Type B pancreatic cell (in vitro differentiated cells): ENCODE measurements at regions not wholly inside any gene's neighbourhood (a gene's known extent, or its start where the extent isn't known, plus 50 kb on each side); places are given as distances from the start of the nearest gene placed in this dataset.
A peak's percentile ranks its signal among the peaks of the same experiment; 100 is the strongest.

Experiments
- DNase-seq: peaks from one replicate; pipeline ENCODE4 v3.0.0; 2021; ENCODE audit warnings: mixed read lengths; ENCODE audit not compliant: unreplicated experiment; ENCODE audit errors: extremely low spot score
- H3K27ac Mint-ChIP-seq: 2 replicates; pipeline ENCODE4 v1.8.0; 2021; ENCODE audit warnings: mild to moderate bottlenecking, mixed read lengths
- H3K27me3 Mint-ChIP-seq: 2 replicates; pipeline ENCODE4 v1.8.0; 2021; ENCODE audit warnings: mixed read lengths
- H3K36me3 Mint-ChIP-seq: 2 replicates; pipeline ENCODE4 v1.8.0; 2021; ENCODE audit warnings: mixed read lengths
- H3K4me1 Mint-ChIP-seq: one replicate; pipeline ENCODE4 v1.8.0; 2021; ENCODE audit warnings: mixed read lengths; ENCODE audit not compliant: unreplicated experiment
- H3K4me3 Mint-ChIP-seq: 2 replicates; pipeline ENCODE4 v1.8.0; 2021; ENCODE audit warnings: mild to moderate bottlenecking, mixed read lengths
- H3K9me3 Mint-ChIP-seq: 2 replicates; pipeline ENCODE4 v1.8.0; 2021; ENCODE audit warnings: mixed read lengths
- TF ChIP-seq, protein P1 (sequence below): fragments of 200-600 bp; sonication (generic); conservative IDR thresholded peaks from 2 replicates; pipeline ENCODE4 v1.5.0; 2021; ENCODE audit warnings: antibody characterized with exemption, mild to moderate bottlenecking

DNA sequence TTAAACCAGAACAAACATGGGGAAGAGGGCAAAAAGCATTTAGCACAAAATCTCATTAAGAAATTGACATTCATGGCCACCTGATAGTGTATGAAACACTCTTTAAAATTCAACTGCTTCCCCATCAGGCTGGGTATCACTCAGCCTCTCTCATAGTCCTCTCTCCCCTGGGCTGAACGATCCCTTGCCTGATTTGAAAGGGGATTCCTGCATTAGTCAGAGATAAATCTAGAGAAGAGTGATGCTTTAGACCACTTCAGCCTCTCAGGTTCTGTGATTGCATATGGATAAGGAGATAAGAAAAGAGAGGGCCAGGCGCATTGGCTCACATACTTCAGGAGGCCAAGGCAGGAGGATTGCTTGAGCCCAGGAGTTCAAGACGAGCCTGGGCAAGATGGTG lies 280.0 kb downstream of the SOX9 start:
- TF ChIP-seq, protein P1, sequence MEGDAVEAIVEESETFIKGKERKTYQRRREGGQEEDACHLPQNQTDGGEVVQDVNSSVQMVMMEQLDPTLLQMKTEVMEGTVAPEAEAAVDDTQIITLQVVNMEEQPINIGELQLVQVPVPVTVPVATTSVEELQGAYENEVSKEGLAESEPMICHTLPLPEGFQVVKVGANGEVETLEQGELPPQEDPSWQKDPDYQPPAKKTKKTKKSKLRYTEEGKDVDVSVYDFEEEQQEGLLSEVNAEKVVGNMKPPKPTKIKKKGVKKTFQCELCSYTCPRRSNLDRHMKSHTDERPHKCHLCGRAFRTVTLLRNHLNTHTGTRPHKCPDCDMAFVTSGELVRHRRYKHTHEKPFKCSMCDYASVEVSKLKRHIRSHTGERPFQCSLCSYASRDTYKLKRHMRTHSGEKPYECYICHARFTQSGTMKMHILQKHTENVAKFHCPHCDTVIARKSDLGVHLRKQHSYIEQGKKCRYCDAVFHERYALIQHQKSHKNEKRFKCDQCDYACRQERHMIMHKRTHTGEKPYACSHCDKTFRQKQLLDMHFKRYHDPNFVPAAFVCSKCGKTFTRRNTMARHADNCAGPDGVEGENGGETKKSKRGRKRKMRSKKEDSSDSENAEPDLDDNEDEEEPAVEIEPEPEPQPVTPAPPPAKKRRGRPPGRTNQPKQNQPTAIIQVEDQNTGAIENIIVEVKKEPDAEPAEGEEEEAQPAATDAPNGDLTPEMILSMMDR: no peak
- no peak for DNase-seq
- Mint-ChIP-seq H3K27ac (no peak overlapping the region), H3K4me3 (no peak overlapping the region), H3K36me3 (peaks cover 34% of the 10 kb centered on the region), H3K4me1 (peaks cover 50% of the 10 kb centered on the region), H3K9me3 (no peaks in the 10 kb centered on the region), H3K27me3 (no peaks in the 10 kb centered on the region)

DNA sequence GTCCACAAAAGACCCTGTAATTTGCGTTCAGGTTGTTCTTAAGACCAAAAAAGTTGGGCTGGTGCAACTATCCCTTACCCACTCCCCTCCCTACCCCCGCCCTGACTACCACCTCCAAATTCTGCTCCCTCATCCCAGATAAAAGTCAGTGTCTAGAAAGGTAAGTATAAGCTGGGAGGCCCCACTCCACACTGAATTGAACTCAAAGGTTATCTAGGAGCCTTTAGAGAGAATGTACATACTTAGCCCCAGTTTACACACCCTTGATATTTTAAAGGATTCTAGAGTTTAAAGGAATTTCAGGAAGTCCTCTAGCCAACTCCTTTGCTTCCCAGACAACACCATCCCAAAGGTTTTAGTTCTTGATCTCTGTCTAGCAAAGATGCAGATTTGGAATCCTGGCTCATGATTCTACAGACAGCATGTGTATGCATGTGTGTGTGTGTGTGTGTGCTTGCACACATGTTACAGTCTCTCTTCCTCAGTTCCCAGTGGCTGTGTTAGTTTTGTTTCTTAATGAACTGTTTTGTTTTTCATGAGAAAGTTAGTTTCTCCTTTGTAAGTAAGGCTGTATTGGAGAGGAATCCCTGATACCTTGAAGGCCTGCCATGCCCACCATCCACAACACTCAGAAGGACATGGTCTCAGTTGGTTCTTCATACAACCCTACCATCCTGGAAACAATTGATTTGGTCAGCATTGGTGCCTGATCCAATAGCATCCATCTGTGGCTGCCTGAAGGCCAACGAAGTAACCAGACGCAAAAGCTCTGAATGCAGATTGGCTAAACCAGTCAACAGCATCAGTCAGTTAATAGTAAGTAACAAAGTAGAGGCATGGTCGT lies 281.3 kb downstream of the SOX9 start:
- no peak overlapping the region for H3K4me3 Mint-ChIP-seq
- TF ChIP-seq, protein P1: no peak
- H3K4me1 Mint-ChIP-seq: peaks cover 57% of the 10 kb centered on the region
- no peak for DNase-seq
- no peak overlapping the region for H3K27ac Mint-ChIP-seq
- H3K27me3 Mint-ChIP-seq: no peaks in the 10 kb centered on the region
- H3K36me3 Mint-ChIP-seq: peaks cover 37% of the 10 kb centered on the region
- H3K9me3 Mint-ChIP-seq: no peaks in the 10 kb centered on the region

DNA sequence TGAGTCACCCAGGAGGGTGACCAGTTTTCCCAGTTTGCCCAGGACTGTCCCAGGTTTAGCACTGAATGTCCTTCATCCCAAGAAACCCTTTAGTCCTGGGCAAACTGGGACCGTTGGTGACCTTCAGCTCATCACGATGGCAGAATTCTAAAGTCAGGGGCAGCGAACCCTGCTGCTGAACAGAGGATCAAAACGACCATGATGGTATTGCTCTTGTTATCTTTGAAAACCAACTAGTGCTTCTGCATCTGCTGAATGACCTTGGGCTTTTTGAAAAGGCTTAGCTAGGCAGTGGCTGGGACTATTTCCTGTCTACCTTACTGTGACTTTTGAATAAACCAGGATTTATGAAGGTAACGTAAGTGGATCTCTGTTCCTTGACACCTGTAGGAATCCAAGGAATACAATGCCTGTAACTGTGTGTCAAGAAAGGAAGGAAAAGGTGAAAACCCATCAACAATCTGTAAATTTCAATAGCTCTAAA lies 281.9 kb downstream of the SOX9 start:
- Mint-ChIP-seq H3K36me3 (peaks cover 36% of the 10 kb centered on the region), H3K4me1 (peaks cover 64% of the 10 kb centered on the region), H3K4me3 (no peak overlapping the region), H3K9me3 (no peaks in the 10 kb centered on the region), H3K27me3 (no peaks in the 10 kb centered on the region), H3K27ac (no peak overlapping the region)
- TF ChIP-seq, protein P1: no peak
- DNase-seq: no peak

DNA sequence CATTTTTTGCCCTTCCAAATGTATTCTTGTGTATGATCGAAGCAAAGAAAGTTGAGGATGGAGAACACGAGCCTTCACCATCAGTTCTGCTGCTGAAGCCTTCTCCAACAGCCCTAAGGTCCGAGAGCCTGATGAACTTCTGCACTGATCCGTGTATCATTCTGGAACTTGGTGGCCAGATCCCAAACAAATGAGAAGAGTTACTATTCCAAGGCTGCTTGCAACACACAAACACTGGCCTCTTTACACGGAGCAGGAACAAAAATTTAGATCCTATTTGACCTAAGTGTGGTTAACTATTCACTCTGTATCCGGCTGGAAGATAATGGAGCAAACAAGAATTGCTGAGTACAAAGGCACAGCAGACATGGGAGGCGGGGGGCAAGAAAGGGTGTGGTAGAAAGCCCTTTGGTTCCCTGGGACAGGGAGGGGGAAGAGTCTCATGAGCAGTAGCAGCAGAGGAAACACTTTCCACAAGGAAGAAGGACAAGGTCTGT lies 282.9 kb downstream of the SOX9 start:
- TF ChIP-seq, protein P1: no peak
- DNase-seq: no peak
- Mint-ChIP-seq H3K27me3 (no peaks in the 10 kb centered on the region), H3K9me3 (no peaks in the 10 kb centered on the region), H3K27ac (peak overlapping the region; percentile 80), H3K4me1 (peaks cover 71% of the 10 kb centered on the region), H3K4me3 (peak overlapping the region; percentile 7), H3K36me3 (peaks cover 39% of the 10 kb centered on the region)

DNA sequence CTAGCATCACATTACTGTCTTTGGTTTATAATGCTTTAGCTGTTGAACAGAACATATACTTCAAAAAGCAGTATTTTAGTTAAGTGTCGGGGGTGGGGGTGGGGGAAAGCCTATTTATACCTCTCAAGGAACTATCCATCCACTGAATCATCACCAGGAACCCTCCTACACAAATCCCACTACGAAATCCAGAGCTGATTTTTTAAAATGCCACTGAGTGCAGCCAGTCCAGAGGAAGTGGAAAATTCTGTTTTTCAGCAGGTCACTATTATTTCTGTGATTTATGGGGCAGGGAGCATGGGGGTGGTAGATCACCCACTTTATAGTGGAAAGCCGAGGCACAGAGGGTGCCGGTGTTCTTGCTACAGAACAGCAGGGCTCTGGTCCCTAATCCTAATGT lies 284.1 kb downstream of the SOX9 start:
- Mint-ChIP-seq H3K4me3 (no peak overlapping the region), H3K27me3 (no peaks in the 10 kb centered on the region), H3K27ac (no peak overlapping the region), H3K4me1 (peaks cover 74% of the 10 kb centered on the region), H3K36me3 (peaks cover 42% of the 10 kb centered on the region), H3K9me3 (no peaks in the 10 kb centered on the region)
- DNase-seq: no peak
- TF ChIP-seq, protein P1: no peak
